Astrocyte (in vitro differentiated cells and primary cell): ENCODE measurements at regions not wholly inside any gene's neighbourhood (a gene's known extent, or its start where the extent isn't known, plus 50 kb on each side); places are given as distances from the start of the nearest gene placed in this dataset.

Experiments used
- DNase-seq: peaks from one replicate; pipeline ENCODE4 v3.0.0-alpha.2; 2010; ENCODE audit warnings: low read depth
- FAIRE-seq: peaks from 2 replicates; lab custom pipeline; 2011; peaks lifted over from hg19 to GRCh38; lab: Jason Lieb, UNC
- H2AFZ ChIP-seq: 2 replicates; pipeline ENCODE4 v1.6.0; 2012; ENCODE audit warnings: low read depth, low read length, inconsistent platforms
- H3K27ac ChIP-seq: 2 replicates; pipeline ENCODE4 v1.5.1; 2011; ENCODE audit warnings: low read depth, low read length, inconsistent platforms
- H3K27me3 ChIP-seq: 2 replicates; pipeline ENCODE4 v1.6.0; 2011; ENCODE audit warnings: low read length, inconsistent platforms; ENCODE audit not compliant: insufficient read depth
- H3K36me3 ChIP-seq: 2 replicates; pipeline ENCODE4 v1.5.1; 2011; ENCODE audit warnings: low read length, inconsistent platforms; ENCODE audit not compliant: insufficient read depth
- H3K4me1 ChIP-seq: 2 replicates; pipeline ENCODE4 v1.5.1; 2011; ENCODE audit warnings: low read length, inconsistent platforms; ENCODE audit not compliant: insufficient read depth
- H3K4me2 ChIP-seq: 2 replicates; pipeline ENCODE4 v1.6.0; 2012; ENCODE audit warnings: low read length, inconsistent platforms
- H3K4me3 ChIP-seq: 2 replicates; pipeline ENCODE4 v1.5.1; 2011; ENCODE audit warnings: low read depth, mild to moderate bottlenecking, low read length, inconsistent platforms; ENCODE audit not compliant: insufficient read depth
- H3K79me2 ChIP-seq: 2 replicates; pipeline ENCODE4 v1.6.0; 2012; ENCODE audit warnings: mild to moderate bottlenecking, low read length, inconsistent platforms; ENCODE audit not compliant: insufficient read depth
- H3K9ac ChIP-seq: 2 replicates; pipeline ENCODE4 v1.6.0; 2012; ENCODE audit warnings: mild to moderate bottlenecking, low read length, inconsistent platforms
- H3K9me3 ChIP-seq: 2 replicates; pipeline ENCODE4 v1.5.1; 2012; ENCODE audit warnings: low read depth, mild to moderate bottlenecking, low read length, inconsistent platforms; ENCODE audit not compliant: insufficient read depth
- H4K20me1 ChIP-seq: 2 replicates; pipeline ENCODE4 v1.6.0; 2012; ENCODE audit warnings: low read length, inconsistent platforms; ENCODE audit not compliant: insufficient read depth
- H3K27ac Mint-ChIP-seq: one replicate; pipeline ENCODE4 v1.8.0; 2021; ENCODE audit warnings: mild to moderate bottlenecking, mixed read lengths; ENCODE audit not compliant: unreplicated experiment
- H3K27me3 Mint-ChIP-seq: one replicate; pipeline ENCODE4 v1.8.0; 2021; ENCODE audit warnings: low read depth, mixed read lengths; ENCODE audit not compliant: unreplicated experiment
- H3K36me3 Mint-ChIP-seq: one replicate; pipeline ENCODE4 v1.8.0; 2021; ENCODE audit warnings: low read depth, mixed read lengths; ENCODE audit not compliant: unreplicated experiment
- H3K4me1 Mint-ChIP-seq: one replicate; pipeline ENCODE4 v1.8.0; 2021; ENCODE audit warnings: low read depth, mixed read lengths; ENCODE audit not compliant: unreplicated experiment
- H3K4me3 Mint-ChIP-seq: one replicate; pipeline ENCODE4 v1.8.0; 2021; ENCODE audit warnings: mild to moderate bottlenecking, moderate library complexity, mixed read lengths; ENCODE audit not compliant: unreplicated experiment
- H3K9me3 Mint-ChIP-seq: one replicate; pipeline ENCODE4 v1.8.0; 2021; ENCODE audit warnings: mild to moderate bottlenecking, mixed read lengths; ENCODE audit not compliant: unreplicated experiment
- EZH2 ChIP-seq: IDR thresholded peaks from 2 replicates; pipeline ENCODE4 v1.6.1; 2012; ENCODE audit warnings: mild to moderate bottlenecking, low read length, inconsistent platforms; ENCODE audit not compliant: insufficient read depth
- TF ChIP-seq, protein P1 (sequence below): IDR thresholded peaks from 2 replicates; pipeline ENCODE4 v1.5.1; 2011; ENCODE audit warnings: low read depth, mild to moderate bottlenecking, inconsistent platforms, low read length, moderate library complexity; ENCODE audit not compliant: insufficient read depth

DNA sequence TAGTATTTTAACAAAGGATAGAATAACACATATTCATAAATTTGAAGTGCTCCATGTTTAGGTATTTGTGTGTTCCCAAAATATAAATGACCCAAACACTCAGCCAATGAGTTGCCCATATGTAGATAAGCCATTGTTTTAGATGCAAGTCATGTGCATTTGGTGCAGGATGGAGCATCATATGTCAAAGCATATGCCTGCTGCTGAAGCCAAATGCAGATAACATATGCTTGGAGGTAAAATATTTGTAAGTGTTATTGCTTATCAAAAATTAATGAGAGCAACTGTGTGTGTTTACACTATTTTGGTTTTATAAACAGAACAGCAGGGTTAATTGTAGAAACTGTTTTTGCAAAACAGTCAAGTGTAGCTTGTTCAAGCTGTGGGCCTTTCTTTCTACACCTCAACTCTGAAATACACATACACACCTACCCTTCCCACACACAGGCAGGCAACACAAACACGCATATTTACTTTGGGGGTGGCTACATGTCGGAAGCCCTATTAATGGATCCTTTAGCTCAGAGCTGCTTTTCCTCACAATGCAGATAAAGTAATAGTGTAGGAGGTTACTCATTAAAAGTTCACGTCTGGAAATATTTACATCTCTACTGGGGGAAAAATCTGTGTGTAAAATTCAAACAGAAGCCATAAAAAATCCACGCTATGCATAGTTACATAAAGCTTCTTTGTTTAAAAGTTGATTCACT lies 521.4 kb downstream of the ZNF385D start:
- Histone ChIP-seq H3K4me3 (no peak overlapping the region), H3K79me2 (no peaks in the 10 kb centered on the region), H3K9me3 (no peaks in the 10 kb centered on the region), H3K36me3 (no peaks in the 10 kb centered on the region), H3K9ac (no peak overlapping the region), H4K20me1 (no peaks in the 10 kb centered on the region), H3K27ac (no peak overlapping the region), H3K4me1 (no peaks in the 10 kb centered on the region), H3K4me2 (no peak overlapping the region), H3K27me3 (no peaks in the 10 kb centered on the region), H2AFZ (no peak overlapping the region)
- H3K36me3 Mint-ChIP-seq, result no peaks in the 10 kb centered on the region
- no peak for FAIRE-seq
- TF ChIP-seq EZH2, result no peak
- TF ChIP-seq, protein P1, sequence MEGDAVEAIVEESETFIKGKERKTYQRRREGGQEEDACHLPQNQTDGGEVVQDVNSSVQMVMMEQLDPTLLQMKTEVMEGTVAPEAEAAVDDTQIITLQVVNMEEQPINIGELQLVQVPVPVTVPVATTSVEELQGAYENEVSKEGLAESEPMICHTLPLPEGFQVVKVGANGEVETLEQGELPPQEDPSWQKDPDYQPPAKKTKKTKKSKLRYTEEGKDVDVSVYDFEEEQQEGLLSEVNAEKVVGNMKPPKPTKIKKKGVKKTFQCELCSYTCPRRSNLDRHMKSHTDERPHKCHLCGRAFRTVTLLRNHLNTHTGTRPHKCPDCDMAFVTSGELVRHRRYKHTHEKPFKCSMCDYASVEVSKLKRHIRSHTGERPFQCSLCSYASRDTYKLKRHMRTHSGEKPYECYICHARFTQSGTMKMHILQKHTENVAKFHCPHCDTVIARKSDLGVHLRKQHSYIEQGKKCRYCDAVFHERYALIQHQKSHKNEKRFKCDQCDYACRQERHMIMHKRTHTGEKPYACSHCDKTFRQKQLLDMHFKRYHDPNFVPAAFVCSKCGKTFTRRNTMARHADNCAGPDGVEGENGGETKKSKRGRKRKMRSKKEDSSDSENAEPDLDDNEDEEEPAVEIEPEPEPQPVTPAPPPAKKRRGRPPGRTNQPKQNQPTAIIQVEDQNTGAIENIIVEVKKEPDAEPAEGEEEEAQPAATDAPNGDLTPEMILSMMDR, result no peak
- no peak overlapping the region for H3K27ac Mint-ChIP-seq
- no peak for DNase-seq
- no peaks in the 10 kb centered on the region for H3K27me3 Mint-ChIP-seq
- H3K4me1 Mint-ChIP-seq, result no peaks in the 10 kb centered on the region
- peaks cover 2% of the 10 kb centered on the region for H3K9me3 Mint-ChIP-seq
- H3K4me3 Mint-ChIP-seq, result no peak overlapping the region

DNA sequence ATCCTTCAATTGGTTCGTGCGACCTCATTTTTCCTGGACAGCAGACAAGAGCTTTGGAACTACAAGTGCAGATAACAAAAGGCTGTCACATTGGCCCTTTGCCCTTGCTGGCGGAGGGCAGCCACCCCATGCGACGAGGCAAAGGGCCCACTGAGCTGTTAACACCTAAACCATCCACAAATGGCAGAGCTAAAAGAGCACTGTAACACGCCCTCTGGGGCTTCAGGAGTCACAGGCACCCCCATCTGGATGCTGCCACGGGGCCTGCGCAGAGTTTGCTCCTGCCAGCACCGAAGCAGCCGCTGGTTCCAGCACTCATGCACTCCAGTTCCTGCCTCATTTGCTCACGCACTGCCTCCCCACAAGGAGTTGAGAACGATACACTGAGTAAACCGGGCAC lies 524.9 kb downstream of the ZNF385D start:
- H3K27me3 ChIP-seq, result no peaks in the 10 kb centered on the region
- H3K4me1 ChIP-seq, result no peaks in the 10 kb centered on the region
- H3K4me1 Mint-ChIP-seq, result no peaks in the 10 kb centered on the region
- H3K4me2 ChIP-seq, result no peak overlapping the region
- H3K36me3 ChIP-seq, result no peaks in the 10 kb centered on the region
- TF ChIP-seq, protein P1, result no peak
- no peak for TF ChIP-seq EZH2
- H3K36me3 Mint-ChIP-seq, result no peaks in the 10 kb centered on the region
- DNase-seq (no peak), FAIRE-seq (no peak)
- no peaks in the 10 kb centered on the region for H3K79me2 ChIP-seq
- no peak overlapping the region for H3K27ac Mint-ChIP-seq
- H3K4me3 Mint-ChIP-seq, result no peak overlapping the region
- H3K27me3 Mint-ChIP-seq, result no peaks in the 10 kb centered on the region
- no peaks in the 10 kb centered on the region for H4K20me1 ChIP-seq
- H3K9me3 Mint-ChIP-seq, result no peaks in the 10 kb centered on the region
- no peak overlapping the region for H3K27ac ChIP-seq
- H3K9ac ChIP-seq, result no peak overlapping the region
- no peaks in the 10 kb centered on the region for H3K9me3 ChIP-seq
- no peak overlapping the region for H2AFZ ChIP-seq
- H3K4me3 ChIP-seq, result no peak overlapping the region

DNA sequence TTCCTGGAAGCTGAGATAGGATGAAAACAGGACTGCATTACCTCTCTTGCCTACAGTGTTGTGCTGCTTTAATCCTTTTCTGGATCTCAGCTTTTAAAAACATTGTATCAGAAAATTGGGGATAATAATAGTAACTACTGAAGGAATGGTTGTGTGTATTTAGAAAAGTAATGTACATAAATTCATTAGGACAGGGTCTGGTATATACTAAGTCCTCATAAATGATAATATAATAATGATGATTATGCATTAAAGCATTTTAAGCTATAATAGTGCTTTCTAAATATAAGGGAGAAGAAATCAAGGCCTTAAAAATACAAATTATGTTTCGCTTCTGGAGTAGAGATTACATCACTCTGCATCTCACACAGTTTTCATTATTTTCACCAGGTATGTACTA lies 530.1 kb downstream of the ZNF385D start:
- Histone ChIP-seq H3K4me2 (no peak overlapping the region), H3K9me3 (no peaks in the 10 kb centered on the region), H2AFZ (no peak overlapping the region), H4K20me1 (no peaks in the 10 kb centered on the region), H3K4me1 (no peaks in the 10 kb centered on the region), H3K27ac (no peak overlapping the region), H3K27me3 (no peaks in the 10 kb centered on the region), H3K79me2 (no peaks in the 10 kb centered on the region), H3K36me3 (no peaks in the 10 kb centered on the region), H3K9ac (no peak overlapping the region), H3K4me3 (no peak overlapping the region)
- H3K36me3 Mint-ChIP-seq, result no peaks in the 10 kb centered on the region
- DNase-seq (no peak), FAIRE-seq (no peak)
- H3K27me3 Mint-ChIP-seq, result no peaks in the 10 kb centered on the region
- H3K9me3 Mint-ChIP-seq, result no peaks in the 10 kb centered on the region
- H3K4me3 Mint-ChIP-seq, result no peak overlapping the region
- H3K27ac Mint-ChIP-seq, result no peak overlapping the region
- TF ChIP-seq, protein P1, result no peak
- no peak for TF ChIP-seq EZH2
- H3K4me1 Mint-ChIP-seq, result no peaks in the 10 kb centered on the region
